IPS-11a (cell line): ENCODE measurements at regions not wholly inside any gene's neighbourhood (a gene's known extent, or its start where the extent isn't known, plus 50 kb on each side); places are given as distances from the start of the nearest gene placed in this dataset.

Experiments
- H3K4me3 ChIP-seq: one replicate; pipeline ENCODE4 v1.5.1; 2013; ENCODE audit warnings: low read depth, low read length, control low read depth

GRCh38 chr6:92550501-92550900 lies 868.9 kb downstream of the EPHA7 start:
- no peak overlapping the region for H3K4me3 ChIP-seq

- no peak overlapping the region for H3K4me3 ChIP-seq
Measured at GRCh38 chr6:92545861-92546260, 873.5 kb downstream of the EPHA7 start.

GRCh38 chr6:92541448-92542060 lies 877.8 kb downstream of the EPHA7 start:
- H3K4me3 ChIP-seq, result no peak overlapping the region

GRCh38 chr6:92538926-92539325 lies 880.4 kb downstream of the EPHA7 start:
- no peak overlapping the region for H3K4me3 ChIP-seq

GRCh38 chr6:92538275-92538674 lies 881.1 kb downstream of the EPHA7 start:
- no peak overlapping the region for H3K4me3 ChIP-seq

- H3K4me3 ChIP-seq, result no peak overlapping the region
Measured at GRCh38 chr6:92534109-92534508, 885.2 kb downstream of the EPHA7 start.

DNA sequence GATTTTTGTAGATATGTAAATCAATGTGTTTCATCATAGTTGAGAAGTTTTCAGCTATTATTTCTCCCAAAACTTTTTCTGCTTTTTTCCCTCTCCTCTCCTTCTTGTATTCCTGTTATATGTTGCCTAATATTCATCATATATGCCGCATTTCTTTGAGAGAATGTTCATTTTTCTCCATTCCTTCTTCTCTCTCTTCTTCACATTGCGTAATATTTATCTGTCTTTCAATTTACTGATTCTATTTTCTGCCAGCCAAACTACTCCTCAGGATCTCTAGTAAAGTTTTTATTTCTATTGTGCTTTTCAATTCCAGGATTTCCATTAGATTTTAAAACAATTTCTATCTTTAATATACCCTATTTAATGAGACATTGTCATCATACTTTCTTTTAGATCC lies 896.8 kb downstream of the EPHA7 start:
- no peak overlapping the region for H3K4me3 ChIP-seq

DNA sequence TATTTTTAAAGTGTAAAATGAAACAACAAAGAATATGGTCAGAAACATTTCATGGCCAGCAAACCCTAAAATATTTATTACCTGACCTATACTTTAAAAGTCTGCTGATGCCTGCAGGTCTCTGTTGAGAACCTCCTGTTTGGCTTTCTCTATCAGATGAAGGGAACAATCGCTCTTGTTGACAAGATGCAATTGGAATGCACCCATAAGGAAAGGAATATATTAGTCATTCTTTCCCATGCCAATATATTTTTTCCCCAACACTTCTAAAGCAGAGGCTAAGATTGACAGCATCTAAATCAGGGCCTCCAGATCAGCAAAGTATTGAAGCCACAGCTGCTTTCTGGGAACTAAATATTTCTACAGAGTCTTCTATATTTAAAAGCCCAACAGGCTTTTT lies 897.8 kb downstream of the EPHA7 start:
- no peak overlapping the region for H3K4me3 ChIP-seq

DNA sequence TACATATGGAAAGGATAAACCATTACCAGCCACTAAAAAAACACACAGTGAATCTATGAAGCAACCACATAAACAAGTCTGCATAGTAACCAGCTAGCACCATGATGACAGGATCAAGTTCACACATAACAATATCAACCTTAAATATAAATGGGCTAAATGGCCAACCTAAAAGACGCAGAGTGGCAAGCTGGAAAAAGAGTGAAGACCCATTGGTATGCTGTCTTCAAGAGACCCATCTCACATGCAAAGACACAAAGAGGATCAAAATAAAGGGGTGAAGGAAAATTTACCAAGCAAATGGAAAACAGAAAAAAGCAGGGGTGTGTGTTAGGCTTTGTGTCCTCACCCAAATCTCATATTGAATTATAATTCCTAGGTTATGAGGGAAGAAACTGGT lies 909.2 kb downstream of the EPHA7 start:
- H3K4me3 ChIP-seq, result no peak overlapping the region

- no peak overlapping the region for H3K4me3 ChIP-seq
Measured at GRCh38 chr6:92507552-92507951, 911.8 kb downstream of the EPHA7 start.

- no peak overlapping the region for H3K4me3 ChIP-seq
Measured at GRCh38 chr6:92504509-92504908, 914.9 kb downstream of the EPHA7 start.

DNA sequence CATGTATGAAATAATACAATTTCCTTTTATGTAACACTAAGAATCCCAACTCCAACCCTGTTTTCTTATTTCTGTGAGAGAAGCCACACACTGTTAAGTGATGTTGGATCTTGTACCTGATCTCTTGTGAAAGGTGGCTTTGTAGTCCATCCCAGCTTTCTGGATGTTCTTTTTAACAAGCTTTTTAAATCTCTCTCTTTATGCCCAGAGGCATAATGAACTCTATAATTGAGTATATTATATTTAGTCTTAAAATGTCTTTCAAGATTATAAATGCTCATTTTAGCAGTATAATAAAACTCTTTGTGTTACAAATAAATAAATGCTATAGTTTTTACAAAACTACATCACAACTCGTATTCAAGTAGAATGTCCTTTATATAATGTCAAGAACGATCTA lies 922.1 kb downstream of the EPHA7 start:
- H3K4me3 ChIP-seq, result no peak overlapping the region

- H3K4me3 ChIP-seq, result no peak overlapping the region
Measured at GRCh38 chr6:92496527-92496926, 922.8 kb downstream of the EPHA7 start.

DNA sequence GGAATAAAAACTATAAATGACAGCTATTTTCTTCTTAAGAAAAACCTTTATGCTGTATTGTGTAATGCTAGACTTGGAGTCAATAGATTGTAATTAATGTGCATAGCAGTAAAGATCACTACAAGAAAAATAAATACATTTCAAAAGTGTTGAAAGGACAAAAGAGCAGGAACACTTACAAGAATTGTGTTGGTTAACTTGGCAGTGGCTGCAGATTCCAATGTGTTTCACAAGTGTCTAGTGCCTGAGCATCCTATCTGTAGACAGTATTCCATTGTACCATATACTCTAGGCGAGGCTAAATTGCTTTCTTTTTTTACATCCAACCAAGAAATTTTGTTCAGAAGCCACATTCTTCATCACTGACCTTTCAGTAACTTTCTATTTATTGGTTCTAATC lies 924.1 kb downstream of the EPHA7 start:
- H3K4me3 ChIP-seq, result no peak overlapping the region

DNA sequence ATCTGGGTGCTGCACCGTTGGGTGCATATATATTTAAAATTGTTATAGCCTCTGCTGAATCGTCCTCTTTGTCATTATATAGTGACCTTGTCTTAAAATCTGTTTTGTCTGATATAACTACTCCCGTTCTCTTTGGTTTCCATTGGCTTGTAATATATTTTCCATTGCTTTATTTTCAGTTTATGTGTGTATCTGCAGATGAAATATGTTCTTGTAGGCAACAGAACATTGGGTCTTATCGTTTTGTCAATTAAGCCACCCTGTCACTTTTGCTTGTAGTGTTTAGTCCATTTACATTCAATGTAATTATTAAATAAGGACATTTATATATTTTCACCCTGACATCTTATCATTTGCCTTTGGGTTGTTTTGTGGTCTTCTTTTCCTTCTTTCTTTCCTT lies 933.9 kb downstream of the EPHA7 start:
- H3K4me3 ChIP-seq, result no peak overlapping the region

DNA sequence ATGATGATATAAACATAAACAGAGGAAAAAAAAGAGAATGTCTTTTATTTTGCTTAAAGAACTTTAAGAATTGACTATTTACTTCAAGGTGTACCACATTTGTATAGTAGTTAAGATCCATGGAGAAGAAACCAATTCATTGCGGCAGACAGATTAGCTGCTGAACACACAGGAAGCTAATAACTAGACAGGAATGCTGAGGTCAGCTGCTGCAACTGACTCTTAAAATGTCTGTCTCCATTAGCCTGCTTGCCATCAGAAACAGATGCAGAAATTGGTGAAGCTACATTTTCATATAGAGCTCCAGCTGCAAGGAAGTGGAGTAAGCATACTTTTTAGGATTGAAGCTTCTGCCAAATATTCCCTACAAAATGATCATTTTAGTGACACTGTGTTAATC lies 939.5 kb downstream of the EPHA7 start:
- H3K4me3 ChIP-seq, result no peak overlapping the region

- no peak overlapping the region for H3K4me3 ChIP-seq
Measured at GRCh38 chr6:92473056-92473455, 946.3 kb downstream of the EPHA7 start.

- H3K4me3 ChIP-seq, result no peak overlapping the region
Measured at GRCh38 chr6:92469186-92469828, 950.1 kb downstream of the EPHA7 start.

- H3K4me3 ChIP-seq, result no peak overlapping the region
Measured at GRCh38 chr6:92468066-92468465, 951.3 kb downstream of the EPHA7 start.

DNA sequence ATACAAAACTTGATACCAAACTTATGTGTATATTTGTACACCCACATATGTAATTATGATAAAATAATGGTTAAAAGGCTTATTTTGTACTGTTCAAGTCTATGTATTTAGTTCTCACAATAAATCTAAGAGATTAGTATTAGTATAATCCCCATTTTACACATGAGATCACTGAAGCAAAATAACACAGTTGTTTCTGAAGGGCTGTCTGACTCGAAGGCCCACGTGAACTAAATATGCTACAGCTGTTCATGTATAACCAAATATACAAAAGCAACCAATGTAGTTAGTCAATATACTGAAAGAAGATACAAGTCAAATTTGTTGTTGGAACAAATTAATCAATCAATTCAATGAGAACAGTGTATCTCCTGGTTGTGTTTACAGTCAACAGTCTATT lies 959.2 kb downstream of the EPHA7 start:
- H3K4me3 ChIP-seq, result no peak overlapping the region

DNA sequence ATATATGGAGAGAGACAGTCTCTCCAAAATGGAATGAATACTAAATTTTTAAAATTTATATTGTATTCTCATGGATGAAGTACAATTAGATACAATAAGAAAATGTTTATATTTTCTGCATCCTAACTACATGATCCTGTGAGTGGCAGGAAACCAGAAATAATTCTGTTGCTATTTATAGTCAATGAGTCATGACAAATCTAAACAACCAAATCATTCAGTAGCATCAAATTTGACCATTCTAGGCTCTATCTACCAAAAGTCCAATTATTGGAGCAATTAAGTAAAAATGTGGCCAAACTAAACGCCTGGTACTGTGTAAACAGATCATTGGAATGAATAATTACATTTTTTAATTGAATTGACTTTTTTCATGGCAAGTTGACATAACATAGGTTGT lies 959.8 kb downstream of the EPHA7 start:
- no peak overlapping the region for H3K4me3 ChIP-seq

GRCh38 chr6:92446052-92446451 lies 973.3 kb downstream of the EPHA7 start:
- no peak overlapping the region for H3K4me3 ChIP-seq

- no peak overlapping the region for H3K4me3 ChIP-seq
Measured at GRCh38 chr6:92433911-92434310, 985.4 kb downstream of the EPHA7 start.
